Small intestine (tissue), 7 donors: ENCODE measurements at regions not wholly inside any gene's neighbourhood (a gene's known extent, or its start where the extent isn't known, plus 50 kb on each side); places are given as distances from the start of the nearest gene placed in this dataset.
A peak's percentile ranks its signal among the peaks of the same experiment; 100 is the strongest.

Source experiments
- DNase-seq, 2 donors: peaks; one replicate each; pipeline versions ENCODE4 v3.0.0 to v3.0.0-alpha.2; 2013
- FAIRE-seq: peaks from 2 replicates; lab custom pipeline; 2012; peaks lifted over from hg19 to GRCh38; lab: Jason Lieb, UNC
- H3K27ac ChIP-seq, 3 donors: one replicate each; pipeline ENCODE4 v1.5.1; 2013; ENCODE audit warnings: low read length in 2 of 3, mild to moderate bottlenecking in 2 of 3, control low read depth in 1 of 3, inconsistent platforms in 1 of 3, low read depth in 1 of 3, moderate library complexity in 1 of 3
- H3K27me3 ChIP-seq, 3 donors: one replicate each; pipeline ENCODE4 v1.6.1; 2013; ENCODE audit warnings: low read length in 3 of 3, inconsistent platforms in 1 of 3; ENCODE audit not compliant: control insufficient read depth in 3 of 3, insufficient read depth in 3 of 3
- H3K36me3 ChIP-seq, 3 donors: one replicate each; pipeline ENCODE4 v1.6.1; 2013; ENCODE audit warnings: low read length in 3 of 3, inconsistent platforms in 1 of 3, low read depth in 1 of 3, mild to moderate bottlenecking in 1 of 3, moderate library complexity in 1 of 3; ENCODE audit not compliant: control insufficient read depth in 3 of 3, insufficient read depth in 2 of 3
- H3K4me1 ChIP-seq, 3 donors: one replicate each; pipeline ENCODE4 v1.6.1; 2013; ENCODE audit warnings: low read length in 2 of 3, inconsistent platforms in 1 of 3, low read depth in 1 of 3, mild to moderate bottlenecking in 1 of 3, moderate library complexity in 1 of 3; ENCODE audit not compliant: control insufficient read depth in 3 of 3, insufficient read depth in 2 of 3
- H3K4me3 ChIP-seq, 3 donors: one replicate each; pipeline ENCODE4 v1.5.1; 2013; ENCODE audit warnings: low read length in 3 of 3, control low read depth in 1 of 3, inconsistent platforms in 1 of 3, low read depth in 1 of 3, mild to moderate bottlenecking in 1 of 3, moderate library complexity in 1 of 3
- H3K9me3 ChIP-seq, 2 donors: one replicate each; pipeline ENCODE4 v1.6.1; 2013; ENCODE audit warnings: low read depth in 1 of 2, low read length in 1 of 2; ENCODE audit not compliant: control insufficient read depth in 2 of 2, insufficient read depth in 1 of 2
- WGBS, 3 donors: extraction: QIAGEN DNeasy Blood & Tissue Kit; methylation state at CpG; one replicate each; pipeline ENCODE4 v1.1.7; 2013; 5-methylcytosine and 5-hydroxymethylcytosine counted together
- donor health status: healthy with polysubstance abuse.
- donor health status: control.
- donor health status: control.
- donor health status: Bipolar disorder and iron deficiency.
- donor health status: healthy.

DNA sequence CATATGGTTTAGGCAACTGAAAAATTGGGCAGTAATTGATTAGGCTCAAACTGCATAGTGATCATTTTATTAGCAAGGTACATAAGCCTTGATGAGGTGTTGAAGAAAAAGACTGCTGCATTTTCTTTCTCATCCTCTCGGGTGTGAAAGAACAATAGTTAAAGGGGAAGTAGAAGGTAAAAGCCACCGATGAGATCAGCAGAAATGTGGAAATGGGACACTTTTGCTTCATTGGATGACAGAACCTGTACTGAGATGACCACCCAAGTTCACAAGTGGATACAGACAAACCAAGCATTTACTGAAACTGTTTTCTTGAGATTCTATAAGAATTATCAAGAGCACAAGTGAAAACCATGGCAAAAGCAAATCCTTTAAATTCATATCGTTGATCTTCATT lies 184.0 kb downstream of the TMX1 start:
- FAIRE-seq, result no peak
- H3K4me3 ChIP-seq, result no peak overlapping the region

DNA sequence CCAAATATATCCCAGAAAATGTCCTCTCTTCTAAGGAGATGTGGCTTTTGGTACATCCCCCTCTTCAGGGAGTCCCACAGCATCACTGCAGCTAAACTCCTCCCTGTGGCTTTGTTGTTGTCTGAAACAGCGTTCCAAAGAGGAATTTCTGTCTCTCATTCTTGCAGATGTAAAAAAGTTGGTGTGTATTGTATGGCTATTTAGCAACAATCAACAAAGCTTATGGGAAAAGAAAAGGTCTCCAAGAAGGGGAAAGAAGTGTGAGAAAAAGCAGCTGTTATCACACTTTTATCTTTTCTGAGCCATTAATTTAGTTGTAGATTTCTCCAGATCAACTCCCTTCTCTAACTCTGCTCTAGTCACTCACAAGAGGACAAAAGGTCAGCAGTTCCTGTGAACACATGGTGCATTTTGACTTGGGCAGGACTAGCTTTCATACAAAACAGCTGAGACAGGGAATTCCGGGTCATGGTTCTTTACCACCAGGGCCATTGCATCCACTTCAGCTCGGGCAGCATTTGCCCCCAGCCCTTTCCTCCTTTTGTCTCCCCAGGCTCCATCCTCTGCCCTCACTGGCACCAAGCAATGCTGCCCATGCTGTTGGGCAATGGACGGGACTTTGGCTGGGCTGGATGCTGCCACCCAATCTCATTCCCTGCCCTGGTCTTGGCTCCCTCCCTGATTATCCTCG lies 184.7 kb downstream of the TMX1 start:
- WGBS, 3 donors, result 38 to 46% (median 46%) methylated on average over 5 of the region's 5 CpGs
- no peaks in the 10 kb centered on the region for H3K27me3 ChIP-seq
- no peak overlapping the region for H3K4me3 ChIP-seq
- no peaks in the 10 kb centered on the region for H3K4me1 ChIP-seq
- H3K36me3 ChIP-seq, result no peaks in the 10 kb centered on the region
- DNase-seq (no peak), FAIRE-seq (no peak)
- H3K27ac ChIP-seq, result peak overlapping the region in 1 of 3 donors; percentile 62
- H3K9me3 ChIP-seq, result peaks cover 0 to 2% of the 10 kb centered on the region in 2 donors

More for the DNA sequence above, 184.0 kb downstream of the TMX1 start:
- no peaks in the 10 kb centered on the region for H3K4me1 ChIP-seq
- peaks cover 0 to 8% of the 10 kb centered on the region in 2 donors for H3K9me3 ChIP-seq
- H3K36me3 ChIP-seq, result no peaks in the 10 kb centered on the region
- WGBS, 3 donors, result 46 to 54% (median 47%) methylated on average over 3 of the region's 3 CpGs
- no peak overlapping the region for H3K27ac ChIP-seq
- H3K27me3 ChIP-seq, result no peaks in the 10 kb centered on the region
- no peak for DNase-seq

DNA sequence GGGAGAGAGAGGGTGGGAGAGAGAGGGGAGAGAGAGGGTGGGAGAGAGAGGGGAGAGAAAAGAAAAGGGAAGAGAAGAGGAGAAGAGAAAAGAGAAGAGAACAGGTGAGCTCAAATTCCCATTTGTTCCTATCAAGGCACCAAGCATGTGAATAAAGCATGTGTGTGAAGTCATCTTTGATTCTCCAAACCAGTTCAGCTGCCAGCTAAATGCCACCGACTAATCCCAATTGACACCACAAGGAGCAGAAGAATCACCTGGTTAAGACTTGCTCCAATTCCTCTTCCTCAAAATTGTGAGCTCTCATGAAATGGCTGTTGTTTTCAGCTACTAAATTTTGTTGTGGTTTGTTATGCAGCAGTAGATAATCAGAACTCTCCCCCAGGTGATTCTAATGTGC lies 188.9 kb downstream of the TMX1 start:
- DNase-seq, result no peak
- no peak for FAIRE-seq
- no peak overlapping the region for H3K27ac ChIP-seq

DNA sequence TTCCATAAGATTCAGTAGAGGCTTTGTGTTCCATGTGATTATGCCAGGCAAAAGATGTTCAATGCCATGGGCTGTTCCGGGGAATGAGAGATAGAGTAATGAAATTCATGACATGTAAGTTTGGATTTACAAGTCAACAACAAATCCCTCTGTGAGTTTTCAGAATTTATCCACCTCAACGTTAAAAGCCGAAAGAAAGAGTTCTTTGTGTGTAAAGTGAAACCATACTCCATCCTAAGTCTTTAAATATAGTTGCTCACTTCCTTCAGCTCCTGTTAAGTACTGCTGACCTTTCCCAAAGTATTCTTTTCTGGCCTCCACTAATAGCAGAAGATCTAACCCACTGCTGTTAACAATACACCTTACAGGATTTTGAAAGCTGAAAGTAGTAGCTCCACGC lies 190.0 kb downstream of the TMX1 start:
- Histone ChIP-seq H3K4me3 (no peak overlapping the region), H3K36me3 (no peaks in the 10 kb centered on the region), H3K4me1 (no peaks in the 10 kb centered on the region), H3K27ac (no peak overlapping the region), H3K27me3 (no peaks in the 10 kb centered on the region), H3K9me3 (no peaks in the 10 kb centered on the region)
- 39 to 64% (median 46%) methylated on average over 4 of the region's 4 CpGs for WGBS, 3 donors
- FAIRE-seq, result no peak
- no peak for DNase-seq

More for the DNA sequence above, 188.9 kb downstream of the TMX1 start:
- Histone ChIP-seq H3K4me3 (no peak overlapping the region), H3K9me3 (no peaks in the 10 kb centered on the region), H3K27me3 (no peaks in the 10 kb centered on the region), H3K36me3 (no peaks in the 10 kb centered on the region), H3K4me1 (no peaks in the 10 kb centered on the region)
- 63 to 92% (median 86%) methylated on average over 1 of the region's 1 CpG for WGBS, 3 donors

DNA sequence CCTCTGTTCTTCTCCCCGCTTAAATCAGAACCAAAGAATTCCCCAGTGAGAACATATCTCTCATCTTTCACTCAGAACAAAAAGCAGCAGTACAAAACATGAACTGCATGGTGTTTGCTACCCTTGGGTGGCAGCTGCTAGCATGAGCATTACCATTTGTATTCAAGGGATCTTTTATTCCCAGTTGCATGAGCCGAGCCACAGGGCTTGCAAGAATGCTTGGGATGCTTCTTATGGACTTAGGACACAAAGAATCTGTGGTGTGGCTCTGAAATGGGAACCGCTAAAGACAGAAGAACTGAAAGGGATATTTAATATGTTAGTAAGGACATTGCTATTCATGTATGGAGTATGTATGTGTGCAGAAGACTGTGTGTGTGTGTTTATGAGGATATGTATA lies 190.6 kb downstream of the TMX1 start:
- 52 to 76% (median 53%) methylated on average over 3 of the region's 3 CpGs for WGBS, 3 donors
- Histone ChIP-seq H3K4me3 (no peak overlapping the region), H3K9me3 (no peaks in the 10 kb centered on the region), H3K4me1 (no peaks in the 10 kb centered on the region), H3K27ac (no peak overlapping the region), H3K27me3 (no peaks in the 10 kb centered on the region), H3K36me3 (no peaks in the 10 kb centered on the region)
- no peak for DNase-seq
- no peak for FAIRE-seq

DNA sequence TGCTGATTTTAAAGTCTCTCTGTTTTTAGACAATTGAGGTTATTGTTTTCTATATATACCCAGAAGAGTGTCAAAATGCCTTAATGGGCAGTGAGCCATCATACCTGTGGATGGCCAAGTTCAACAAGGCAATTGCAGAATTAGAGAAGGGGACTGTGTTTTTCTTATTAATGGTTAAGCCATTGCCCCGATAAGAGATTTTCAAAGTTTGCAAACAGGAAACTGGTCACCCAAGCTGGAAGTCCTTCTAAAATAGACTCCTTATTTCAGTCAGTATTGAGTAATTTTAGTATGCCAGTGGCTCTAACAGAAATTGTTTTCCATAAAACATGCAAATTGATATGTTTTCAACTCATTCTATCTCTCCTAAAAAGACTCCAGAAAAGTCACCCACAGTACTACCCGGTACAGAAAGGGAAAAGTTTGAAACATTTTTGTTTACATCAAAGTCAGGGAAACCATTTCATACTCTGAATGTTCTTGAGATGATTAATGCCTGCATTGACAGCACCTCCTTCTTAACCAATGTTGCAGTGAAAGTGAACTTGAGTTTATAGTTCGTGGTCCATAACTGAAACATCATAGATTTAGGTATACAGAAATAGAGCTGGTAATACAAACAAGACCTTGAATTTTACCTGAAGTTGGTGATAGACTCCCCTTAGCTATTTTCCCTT lies 191.1 kb downstream of the TMX1 start:
- Histone ChIP-seq H3K4me1 (no peaks in the 10 kb centered on the region), H3K27me3 (no peaks in the 10 kb centered on the region), H3K27ac (no peak overlapping the region), H3K36me3 (no peaks in the 10 kb centered on the region), H3K4me3 (no peak overlapping the region), H3K9me3 (no peaks in the 10 kb centered on the region)
- no peak for FAIRE-seq
- 28 to 36% (median 30%) methylated on average over 3 of the region's 3 CpGs for WGBS, 3 donors
- no peak for DNase-seq

DNA sequence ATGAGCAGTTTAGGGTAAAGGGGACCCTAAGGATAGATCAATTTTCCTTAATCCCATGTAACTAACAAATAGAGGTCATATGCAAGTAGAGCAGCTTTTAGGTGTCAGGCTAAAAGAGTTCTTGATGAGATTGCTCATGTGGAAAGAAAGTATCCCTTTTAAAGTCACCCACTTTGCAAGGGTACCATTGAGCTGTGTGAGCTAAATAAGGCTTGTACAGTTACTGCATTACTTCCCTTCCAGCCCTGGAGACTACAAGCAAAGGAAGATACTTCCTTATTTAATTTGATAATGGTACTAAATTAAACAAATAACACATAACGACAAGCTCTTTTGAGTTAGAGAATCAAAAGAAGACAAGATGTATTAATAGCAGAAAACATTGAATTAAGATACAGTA lies 191.7 kb downstream of the TMX1 start:
- Histone ChIP-seq H3K27ac (no peak overlapping the region), H3K4me3 (no peak overlapping the region), H3K4me1 (no peaks in the 10 kb centered on the region), H3K36me3 (no peaks in the 10 kb centered on the region), H3K9me3 (no peaks in the 10 kb centered on the region), H3K27me3 (no peaks in the 10 kb centered on the region)
- WGBS, 3 donors, result 57 to 65% (median 64%) methylated on average over 1 of the region's 1 CpG
- FAIRE-seq (no peak), DNase-seq (no peak)

DNA sequence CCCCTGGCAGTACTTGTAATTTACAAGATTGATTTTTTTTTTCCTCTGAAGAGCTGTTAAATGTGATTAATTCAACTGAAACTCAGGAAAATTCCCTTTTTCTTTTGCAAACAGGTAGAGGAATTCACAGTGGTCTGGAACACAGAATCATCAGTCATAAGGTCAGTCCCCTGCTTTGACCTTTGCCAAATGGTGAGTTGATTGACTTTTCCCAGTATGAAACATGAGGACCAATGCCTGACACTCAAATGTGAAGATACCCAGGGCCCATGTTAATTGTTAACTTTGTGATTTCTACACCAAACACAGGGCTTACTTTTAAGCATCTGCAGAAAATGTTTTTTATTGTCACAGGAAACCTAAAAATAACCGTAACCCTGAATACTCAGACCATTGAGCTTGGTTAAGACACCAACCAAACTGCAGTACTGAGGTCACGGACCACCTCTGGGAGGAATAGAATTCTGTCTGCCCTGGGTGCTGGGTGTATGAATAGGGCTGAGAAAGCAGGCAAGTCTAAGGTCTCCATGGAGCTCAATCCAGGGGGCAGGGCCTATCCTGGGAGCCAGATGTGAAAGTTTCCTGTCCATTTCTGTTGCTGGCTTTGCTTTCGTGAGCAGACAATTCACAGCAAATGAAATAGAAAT lies 192.4 kb downstream of the TMX1 start:
- Histone ChIP-seq H3K27ac (no peak overlapping the region), H3K9me3 (no peaks in the 10 kb centered on the region), H3K27me3 (no peaks in the 10 kb centered on the region), H3K36me3 (no peaks in the 10 kb centered on the region), H3K4me1 (no peaks in the 10 kb centered on the region), H3K4me3 (no peak overlapping the region)
- WGBS, 3 donors, result 85 to 89% (median 87%) methylated on average over 3 of the region's 3 CpGs
- DNase-seq, result no peak
- FAIRE-seq, result no peak
